GM21576 (cell line): ENCODE measurements at regions not wholly inside any gene's neighbourhood (a gene's known extent, or its start where the extent isn't known, plus 50 kb on each side); places are given as distances from the start of the nearest gene placed in this dataset.

ENCODE experiments used
- ATAC-seq: cut with Tn5 transposase; IDR thresholded peaks from one replicate; pipeline ENCODE4 v1.9.1; 2021; ENCODE audit warnings: mild to moderate bottlenecking, moderate library complexity; ENCODE audit not compliant: unreplicated experiment

- ATAC-seq: no peak
Measured at GRCh38 chr4:184879271-184879670, 53.5 kb upstream of the ACSL1 start.

DNA sequence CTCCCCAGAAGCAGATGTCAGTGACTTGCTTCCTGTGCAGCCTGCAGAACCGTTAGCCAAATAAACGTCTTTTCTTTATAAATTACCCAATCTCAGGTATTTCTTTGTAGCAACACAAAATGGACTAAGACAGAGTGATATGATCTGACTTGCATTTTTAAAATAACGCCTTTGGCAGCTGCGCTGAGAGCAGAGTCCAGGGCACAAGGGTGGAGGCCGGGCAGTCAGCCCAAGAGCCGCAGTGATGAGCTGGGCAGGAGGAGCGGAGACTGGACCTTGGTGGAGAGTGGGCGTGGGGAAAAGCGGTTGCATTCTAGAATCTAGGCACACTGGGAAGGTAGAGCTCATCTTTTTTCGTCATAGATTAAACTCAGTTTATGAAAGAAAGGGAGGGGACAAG, 56.5 kb upstream of the ACSL1 start:
- no peak for ATAC-seq

DNA sequence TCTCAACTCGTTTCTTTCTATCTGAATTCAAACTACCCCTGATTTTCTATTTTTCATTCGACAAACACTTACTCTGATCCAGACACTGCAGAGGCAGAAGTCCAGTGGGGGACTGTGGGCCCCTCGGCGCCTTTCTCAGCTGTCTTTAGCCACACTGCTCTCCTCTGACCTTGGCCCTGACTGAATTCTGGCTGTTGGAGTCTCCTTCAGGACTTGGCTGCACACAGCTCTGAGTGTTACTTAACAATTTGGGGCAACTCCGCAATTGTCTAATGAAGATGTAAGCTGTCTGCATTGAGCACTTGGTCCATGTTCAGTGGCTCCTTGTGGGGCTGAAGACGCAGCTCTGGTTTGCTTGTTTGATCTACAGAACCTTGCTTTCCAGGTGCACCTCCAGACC, 57.3 kb upstream of the ACSL1 start:
- ATAC-seq: no peak

DNA sequence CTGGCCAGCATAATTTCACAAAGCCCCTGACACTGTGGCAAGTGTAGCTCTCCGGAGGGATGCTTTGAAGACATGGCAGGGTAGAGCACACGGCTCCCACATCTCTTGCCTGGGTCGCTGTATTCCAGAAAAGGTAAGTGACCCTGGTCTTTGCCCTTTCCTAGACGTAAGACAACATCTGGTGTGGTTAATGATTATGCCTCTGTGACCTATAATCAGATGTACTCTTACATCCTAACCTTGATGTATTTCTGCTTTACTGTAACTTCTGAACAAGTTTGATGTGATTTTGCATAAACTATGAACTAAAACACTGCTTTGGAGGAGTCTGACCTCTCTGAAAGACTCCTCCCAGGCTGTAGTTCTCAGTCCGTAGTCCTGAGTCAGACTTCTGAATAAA, 59.1 kb upstream of the ACSL1 start:
- ATAC-seq: no peak

- ATAC-seq: no peak
Measured at GRCh38 chr4:184885602-184886001, 59.8 kb upstream of the ACSL1 start.

DNA sequence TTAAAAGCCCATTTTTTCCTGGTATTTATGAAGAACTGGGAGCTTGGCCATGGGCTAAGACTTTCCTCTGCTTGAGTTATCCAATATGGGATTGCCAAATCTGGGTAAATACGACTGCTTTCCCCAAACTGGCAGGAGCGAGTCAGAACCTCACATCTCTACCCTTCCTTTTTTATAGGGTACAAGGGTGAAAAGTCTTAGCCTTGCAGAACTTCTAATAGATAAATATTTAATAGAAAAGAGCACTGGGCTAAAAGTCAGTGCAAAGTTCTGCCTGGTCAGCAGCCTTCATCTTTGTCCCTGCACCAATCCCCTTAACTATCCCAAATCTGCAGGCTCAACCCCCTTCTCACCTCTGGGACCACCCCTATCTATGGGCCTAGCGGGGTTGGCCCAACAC, 61.6 kb upstream of the ACSL1 start:
- ATAC-seq: no peak

DNA sequence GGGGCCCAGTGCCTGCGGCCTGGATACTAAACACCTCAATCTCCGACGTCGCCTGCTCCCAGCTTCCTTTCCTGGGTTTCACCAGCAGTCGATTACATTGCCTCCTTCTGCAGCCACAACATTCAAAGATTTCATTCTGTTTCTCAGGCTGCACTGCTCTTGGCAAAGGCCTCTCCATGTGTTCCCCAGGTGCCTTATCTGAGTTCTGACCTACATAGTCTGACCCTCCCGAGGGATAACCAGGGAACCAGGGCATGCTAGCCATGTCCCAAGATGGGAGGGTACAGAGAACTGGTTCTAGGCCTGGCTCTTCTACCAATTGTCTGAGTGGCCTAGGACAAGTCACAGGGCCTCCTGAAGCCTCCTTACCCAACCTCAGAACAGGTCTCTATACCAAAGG, 62.2 kb upstream of the ACSL1 start:
- no peak for ATAC-seq

DNA sequence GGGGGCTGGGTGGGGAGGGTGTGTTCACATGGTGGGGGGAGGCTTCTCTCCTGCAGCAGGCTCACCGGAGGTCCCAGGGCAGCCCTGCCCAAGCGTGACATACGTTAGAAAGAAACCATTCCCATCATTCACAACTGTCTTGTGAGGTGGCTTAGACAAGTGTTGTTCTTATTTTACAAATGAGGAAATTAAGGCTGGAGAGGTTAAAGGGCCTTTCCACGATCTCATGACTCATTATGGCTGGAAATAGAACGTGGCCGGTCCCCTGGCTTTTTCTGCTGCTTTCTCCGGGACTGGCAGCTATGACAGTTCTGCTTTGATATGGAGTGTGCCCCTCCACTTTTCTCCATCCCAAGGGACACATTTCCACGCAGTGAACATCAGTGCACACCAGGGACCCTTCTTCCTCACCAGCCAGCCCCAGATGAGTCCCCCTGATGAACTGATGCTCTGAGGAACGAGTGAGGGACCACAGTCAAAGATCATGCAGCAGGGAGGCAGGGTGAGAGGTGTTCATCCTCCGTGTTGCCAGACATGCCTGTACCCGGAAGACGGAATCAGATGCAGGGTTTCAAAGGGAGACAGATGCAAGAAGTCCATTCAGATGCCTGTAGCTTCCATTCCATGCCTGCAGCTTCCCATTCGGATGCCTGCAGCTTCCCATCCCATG, 64.0 kb upstream of the ACSL1 start:
- ATAC-seq: no peak

DNA sequence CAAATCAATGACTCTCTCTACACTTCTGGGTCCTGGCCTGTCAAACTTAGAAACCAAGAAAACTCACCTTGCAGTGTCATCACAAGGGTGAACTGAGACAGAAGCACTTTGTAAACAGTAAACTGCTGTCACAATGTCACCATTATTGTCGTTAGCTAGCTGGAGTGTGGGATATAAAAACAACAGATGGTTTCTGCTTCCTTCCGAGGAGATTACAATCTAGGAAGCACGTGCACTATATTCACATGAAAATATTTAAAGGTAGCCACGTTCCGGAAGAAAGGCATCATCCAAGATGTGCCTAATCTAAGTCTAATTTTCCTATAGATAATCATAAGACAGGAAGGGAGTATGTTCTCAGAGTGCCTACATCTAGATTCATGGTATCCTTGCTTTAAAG, 64.7 kb upstream of the ACSL1 start:
- ATAC-seq: no peak

- no peak for ATAC-seq
Measured at GRCh38 chr4:184891816-184892397, 66.1 kb upstream of the ACSL1 start.

DNA sequence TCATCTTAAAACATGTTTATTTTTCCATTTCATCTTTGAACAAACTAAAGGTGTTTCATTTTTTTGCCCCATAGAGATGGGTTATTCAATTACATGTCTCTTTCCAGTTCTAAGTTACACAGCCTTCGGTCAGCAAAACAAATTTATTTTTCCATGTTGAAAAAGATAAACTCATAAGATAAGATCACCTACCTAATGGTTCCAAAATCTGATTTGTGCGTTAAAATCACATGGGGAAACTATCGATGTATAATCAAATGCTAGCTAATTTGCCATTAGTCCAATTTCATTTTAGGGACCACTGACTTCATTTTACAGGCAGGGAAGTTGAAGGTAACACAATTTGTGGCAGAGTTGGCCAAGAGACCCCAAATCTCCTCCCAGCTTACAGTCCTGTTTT, 67.2 kb upstream of the ACSL1 start:
- no peak for ATAC-seq

- ATAC-seq: no peak
Measured at GRCh38 chr4:184893801-184894571, 68.2 kb upstream of the ACSL1 start.

DNA sequence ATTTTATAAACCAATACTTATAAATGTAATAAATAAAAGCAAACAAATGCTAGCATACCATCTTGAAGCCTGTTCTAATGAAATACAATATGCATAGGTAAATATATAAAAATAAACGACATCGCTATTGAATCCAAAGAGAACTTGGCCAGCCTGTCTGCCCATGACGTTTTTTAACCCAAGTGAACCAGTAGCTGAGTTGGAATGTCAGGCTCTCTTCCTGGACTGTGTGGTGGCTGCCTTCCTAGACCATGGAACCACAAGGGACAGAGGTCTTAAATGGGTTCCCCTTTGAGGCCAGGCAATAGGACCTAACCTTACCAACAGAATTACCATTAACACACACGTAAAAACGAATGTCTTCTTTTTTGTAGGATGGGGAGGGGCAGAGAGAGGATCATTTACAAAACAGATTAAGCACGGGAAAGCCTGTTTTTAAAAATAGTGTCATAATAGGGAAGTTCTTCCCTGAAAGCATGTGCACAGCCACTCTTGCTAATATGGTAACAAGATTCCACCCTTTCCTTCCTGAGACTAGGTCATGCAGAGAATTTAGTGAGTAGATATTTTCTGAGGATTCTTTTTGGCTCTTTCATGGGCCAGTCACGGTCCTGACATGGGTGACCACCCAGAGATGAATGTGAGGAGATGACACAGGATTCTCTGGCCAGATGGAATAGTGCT, 69.4 kb upstream of the ACSL1 start:
- no peak for ATAC-seq

DNA sequence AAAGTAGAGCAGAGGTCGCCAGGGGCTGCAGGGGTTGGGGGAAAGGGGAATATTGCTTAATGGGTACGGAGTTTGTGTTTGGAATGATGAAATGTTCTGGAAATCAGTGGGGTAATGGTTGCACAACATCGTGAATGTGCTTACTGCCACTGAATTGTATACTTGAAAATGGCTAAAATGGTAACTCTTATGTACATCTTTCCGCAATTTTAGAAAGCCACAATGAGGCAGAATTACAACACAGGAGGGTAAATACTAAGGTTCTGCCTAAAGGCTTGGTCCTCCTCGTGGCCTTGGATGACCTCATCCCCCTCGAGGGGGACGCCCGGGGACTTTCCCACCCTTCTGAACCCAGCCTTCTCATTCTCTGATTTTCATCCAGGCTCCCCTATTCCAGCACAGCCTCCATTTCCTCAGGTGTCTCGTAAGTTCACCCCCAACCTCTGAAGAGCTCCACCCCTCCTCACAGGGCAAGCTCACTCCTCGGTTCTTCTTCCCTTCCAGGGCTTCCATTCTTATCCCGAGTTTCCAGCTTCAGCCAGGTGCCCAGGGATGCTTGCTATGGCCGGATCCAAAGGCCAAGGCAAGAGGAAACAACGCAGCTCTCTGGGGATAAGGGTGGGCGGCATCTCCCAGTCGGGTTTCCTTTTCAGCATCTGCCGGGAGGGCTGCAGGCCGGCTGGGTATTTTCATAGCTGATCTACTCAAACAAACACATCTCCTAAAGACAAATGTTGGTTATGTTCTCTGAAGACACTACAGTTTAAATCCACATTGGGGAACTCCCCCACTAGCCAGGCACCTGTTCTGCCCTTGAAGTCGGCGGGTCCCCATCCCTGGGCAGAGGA, 71.3 kb upstream of the ACSL1 start:
- peak; percentile 59 for ATAC-seq

DNA sequence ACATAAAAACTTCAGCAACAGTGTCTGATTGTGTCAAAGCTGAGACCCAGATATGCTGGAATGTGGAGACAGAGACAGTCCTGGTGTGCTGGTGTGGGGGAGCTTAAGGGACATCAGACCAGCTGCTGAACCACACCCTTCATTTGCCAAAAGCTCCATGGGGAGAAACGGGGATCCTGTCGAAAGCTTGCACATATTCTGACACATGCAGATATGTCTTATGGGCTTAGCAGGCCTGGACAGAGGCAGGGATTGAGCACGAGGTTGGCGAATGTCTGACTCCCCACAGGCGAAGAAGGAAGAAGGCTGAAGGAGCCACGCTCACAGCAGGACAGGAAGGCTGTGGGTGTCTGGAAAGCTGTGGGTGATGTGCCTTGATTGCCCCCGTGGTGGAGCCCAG, 72.1 kb upstream of the ACSL1 start:
- ATAC-seq: no peak

GRCh38 chr4:184898793-184899192, 73.0 kb upstream of the ACSL1 start:
- ATAC-seq: no peak

DNA sequence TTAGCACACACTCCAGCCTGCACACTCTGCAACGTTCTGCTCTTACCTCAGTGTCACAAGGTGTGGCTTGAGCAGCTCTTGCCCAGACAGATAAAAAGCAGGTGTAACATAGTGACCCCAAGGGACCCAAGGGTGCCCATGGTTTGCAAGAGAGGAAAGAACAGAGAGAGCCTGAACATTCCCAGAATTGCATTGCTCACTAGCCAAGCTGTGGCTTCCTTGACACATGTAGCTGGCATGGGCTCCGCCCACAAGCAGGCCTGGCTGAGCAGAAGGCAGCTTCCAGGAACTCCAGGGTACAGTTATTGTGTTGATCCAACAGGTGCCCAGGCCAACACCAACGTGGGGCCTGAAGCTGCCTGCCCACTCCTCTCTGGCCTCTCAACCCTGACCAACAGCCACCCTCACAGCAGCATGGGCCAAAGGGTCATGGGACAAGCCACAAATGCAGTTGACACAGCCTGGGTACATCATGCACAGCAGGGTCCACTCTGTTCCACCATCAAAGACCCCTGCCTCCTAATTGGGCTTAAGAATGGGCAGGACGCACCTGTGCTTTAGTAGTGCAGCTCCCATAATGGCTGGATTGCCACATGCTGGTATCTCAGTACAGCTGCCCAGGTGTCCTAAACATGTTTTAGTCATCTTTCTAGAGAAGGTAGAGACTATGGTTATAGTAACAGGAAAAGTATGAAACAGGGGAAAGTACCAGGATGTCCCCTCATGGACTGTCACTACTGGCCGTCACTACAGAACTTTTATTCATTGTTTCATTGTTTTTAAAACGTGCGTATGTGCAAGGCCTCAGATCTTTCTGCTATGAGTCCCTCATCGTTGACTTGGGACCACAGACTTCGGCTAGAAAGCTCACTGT, 73.7 kb upstream of the ACSL1 start:
- no peak for ATAC-seq

GRCh38 chr4:184900184-184900583, 74.4 kb upstream of the ACSL1 start:
- ATAC-seq: no peak

- no peak for ATAC-seq
Measured at GRCh38 chr4:184902550-184902949, 76.8 kb upstream of the ACSL1 start.
